ENCODE measurements at regions not wholly inside any gene's neighbourhood (a gene's known extent, or its start where the extent isn't known, plus 50 kb on each side); places are given as distances from the start of the nearest gene placed in this dataset.

- H3K4me1 Mint-ChIP-seq (ENCODE audit: unreplicated experiment), result no peaks in the 10 kb centered on the region
- no peaks in the 10 kb centered on the region for H3K36me3 Mint-ChIP-seq (ENCODE audit: low read depth, unreplicated experiment)
- no peak overlapping the region for H3K27ac Mint-ChIP-seq (ENCODE audit: unreplicated experiment)
- H3K9me3 Mint-ChIP-seq (ENCODE audit: unreplicated experiment), result no peaks in the 10 kb centered on the region
- no peak overlapping the region for H3K4me3 Mint-ChIP-seq (ENCODE audit: unreplicated experiment)
- DNase-seq (ENCODE audit: low spot score), result no peak
- TF ChIP-seq, protein P1, sequence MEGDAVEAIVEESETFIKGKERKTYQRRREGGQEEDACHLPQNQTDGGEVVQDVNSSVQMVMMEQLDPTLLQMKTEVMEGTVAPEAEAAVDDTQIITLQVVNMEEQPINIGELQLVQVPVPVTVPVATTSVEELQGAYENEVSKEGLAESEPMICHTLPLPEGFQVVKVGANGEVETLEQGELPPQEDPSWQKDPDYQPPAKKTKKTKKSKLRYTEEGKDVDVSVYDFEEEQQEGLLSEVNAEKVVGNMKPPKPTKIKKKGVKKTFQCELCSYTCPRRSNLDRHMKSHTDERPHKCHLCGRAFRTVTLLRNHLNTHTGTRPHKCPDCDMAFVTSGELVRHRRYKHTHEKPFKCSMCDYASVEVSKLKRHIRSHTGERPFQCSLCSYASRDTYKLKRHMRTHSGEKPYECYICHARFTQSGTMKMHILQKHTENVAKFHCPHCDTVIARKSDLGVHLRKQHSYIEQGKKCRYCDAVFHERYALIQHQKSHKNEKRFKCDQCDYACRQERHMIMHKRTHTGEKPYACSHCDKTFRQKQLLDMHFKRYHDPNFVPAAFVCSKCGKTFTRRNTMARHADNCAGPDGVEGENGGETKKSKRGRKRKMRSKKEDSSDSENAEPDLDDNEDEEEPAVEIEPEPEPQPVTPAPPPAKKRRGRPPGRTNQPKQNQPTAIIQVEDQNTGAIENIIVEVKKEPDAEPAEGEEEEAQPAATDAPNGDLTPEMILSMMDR (IDR thresholded peaks at IDR 0.05; ENCODE audit: unreplicated experiment), result no peak
- H3K27me3 Mint-ChIP-seq (ENCODE audit: unreplicated experiment), result no peaks in the 10 kb centered on the region
Observed at GRCh38 chr3:82145742-82146141, 384.3 kb upstream of the GBE1 start.

DNA sequence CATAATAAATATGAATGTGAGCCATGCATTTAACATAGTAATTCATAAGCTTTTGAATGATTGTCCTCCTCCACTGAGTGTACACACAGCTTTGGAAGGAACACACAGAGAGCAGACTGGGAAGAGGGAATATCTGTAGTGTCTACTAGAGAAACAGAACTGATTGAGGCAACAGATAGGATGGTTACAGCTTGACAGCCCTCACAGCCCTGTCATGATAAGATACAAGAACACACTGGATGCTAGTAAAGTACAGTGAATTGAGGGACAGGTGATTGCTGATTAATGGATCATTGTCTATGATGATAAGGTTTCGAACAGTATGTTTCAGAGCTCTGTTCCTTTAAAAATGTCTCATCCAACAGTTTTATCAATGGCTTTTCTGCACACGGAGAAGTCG, 383.4 kb upstream of the GBE1 start:
- TF ChIP-seq, protein P1 (IDR thresholded peaks at IDR 0.05; ENCODE audit: unreplicated experiment), result no peak
- Mint-ChIP-seq H3K9me3 (ENCODE audit: unreplicated experiment) (no peaks in the 10 kb centered on the region), H3K4me3 (ENCODE audit: unreplicated experiment) (no peak overlapping the region), H3K4me1 (ENCODE audit: unreplicated experiment) (no peaks in the 10 kb centered on the region), H3K36me3 (ENCODE audit: low read depth, unreplicated experiment) (no peaks in the 10 kb centered on the region), H3K27ac (ENCODE audit: unreplicated experiment) (no peak overlapping the region), H3K27me3 (ENCODE audit: unreplicated experiment) (no peaks in the 10 kb centered on the region)
- DNase-seq (ENCODE audit: low spot score), result no peak

DNA sequence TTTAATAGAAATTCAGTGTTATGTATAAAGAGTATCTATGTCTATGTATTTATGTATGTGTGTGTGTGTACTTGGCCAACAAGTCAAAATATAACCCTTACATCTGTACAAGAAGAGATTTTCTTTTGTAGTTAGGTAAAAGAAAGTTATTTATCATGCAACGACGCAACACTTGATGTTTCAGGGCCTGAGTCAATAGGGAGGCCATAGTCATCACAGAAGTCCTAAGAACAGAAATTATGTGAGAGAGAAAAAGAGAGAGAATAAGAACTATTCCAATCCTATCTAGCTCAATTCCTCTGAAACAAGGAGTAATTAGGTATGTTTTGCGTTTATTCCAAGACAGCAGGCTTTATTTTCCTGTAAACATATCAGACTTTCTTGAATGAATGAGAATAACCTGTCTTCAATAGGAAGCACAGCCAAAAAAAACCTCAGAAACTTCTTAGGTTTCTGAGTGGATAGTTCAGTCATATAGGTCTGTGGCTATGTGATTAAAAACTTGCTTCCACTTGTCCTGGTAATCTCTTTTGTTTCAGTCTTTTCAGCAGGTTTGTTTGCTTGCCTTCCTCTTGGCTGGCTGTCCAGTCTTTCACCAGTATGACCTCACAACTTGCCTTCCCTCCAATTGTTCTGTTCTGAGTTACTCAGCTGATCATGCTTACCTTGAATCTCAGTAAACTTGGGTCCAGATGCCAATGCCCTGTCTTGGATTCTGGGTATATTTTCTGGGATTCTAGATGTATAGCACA, 382.4 kb upstream of the GBE1 start:
- no peak overlapping the region for H3K4me3 Mint-ChIP-seq (ENCODE audit: unreplicated experiment)
- TF ChIP-seq, protein P1 (IDR thresholded peaks at IDR 0.05; ENCODE audit: unreplicated experiment), result no peak
- no peaks in the 10 kb centered on the region for H3K27me3 Mint-ChIP-seq (ENCODE audit: unreplicated experiment)
- no peaks in the 10 kb centered on the region for H3K9me3 Mint-ChIP-seq (ENCODE audit: unreplicated experiment)
- DNase-seq (ENCODE audit: low spot score), result no peak
- H3K36me3 Mint-ChIP-seq (ENCODE audit: low read depth, unreplicated experiment), result no peaks in the 10 kb centered on the region
- no peaks in the 10 kb centered on the region for H3K4me1 Mint-ChIP-seq (ENCODE audit: unreplicated experiment)
- H3K27ac Mint-ChIP-seq (ENCODE audit: unreplicated experiment), result no peak overlapping the region

GRCh38 chr3:82141592-82141991, 380.1 kb upstream of the GBE1 start:
- Mint-ChIP-seq H3K27me3 (ENCODE audit: unreplicated experiment) (no peaks in the 10 kb centered on the region), H3K4me3 (ENCODE audit: unreplicated experiment) (no peak overlapping the region), H3K27ac (ENCODE audit: unreplicated experiment) (no peak overlapping the region), H3K4me1 (ENCODE audit: unreplicated experiment) (no peaks in the 10 kb centered on the region), H3K36me3 (ENCODE audit: low read depth, unreplicated experiment) (no peaks in the 10 kb centered on the region), H3K9me3 (ENCODE audit: unreplicated experiment) (no peaks in the 10 kb centered on the region)
- no peak for DNase-seq (ENCODE audit: low spot score)
- TF ChIP-seq, protein P1 (IDR thresholded peaks at IDR 0.05; ENCODE audit: unreplicated experiment), result no peak

GRCh38 chr3:82137861-82138260, 376.4 kb upstream of the GBE1 start:
- H3K4me1 Mint-ChIP-seq (ENCODE audit: unreplicated experiment), result no peaks in the 10 kb centered on the region
- H3K36me3 Mint-ChIP-seq (ENCODE audit: low read depth, unreplicated experiment), result no peaks in the 10 kb centered on the region
- no peak overlapping the region for H3K4me3 Mint-ChIP-seq (ENCODE audit: unreplicated experiment)
- no peaks in the 10 kb centered on the region for H3K9me3 Mint-ChIP-seq (ENCODE audit: unreplicated experiment)
- TF ChIP-seq, protein P1 (IDR thresholded peaks at IDR 0.05; ENCODE audit: unreplicated experiment), result no peak
- H3K27me3 Mint-ChIP-seq (ENCODE audit: unreplicated experiment), result no peaks in the 10 kb centered on the region
- DNase-seq (ENCODE audit: low spot score), result no peak
- no peak overlapping the region for H3K27ac Mint-ChIP-seq (ENCODE audit: unreplicated experiment)
